SJCRH30 (cell line): ENCODE measurements at regions not wholly inside any gene's neighbourhood (a gene's known extent, or its start where the extent isn't known, plus 50 kb on each side); places are given as distances from the start of the nearest gene placed in this dataset.
"Not testable (repeated sequence)": the region's sequence is repeated elsewhere in the genome, so short reads cannot be mapped to it uniquely, and the experiment has no call there.

Experiments used
- DNase-seq, 2 experiments: peaks; one replicate each; pipeline ENCODE4 v3.0.0-alpha.2; 2015 to 2020
- H3K27ac ChIP-seq: fragments of 250-450 bp; sonication (Bioruptor Pico); 2 replicates; pipeline ENCODE4 v1.5.1; 2020; ENCODE audit warnings: mild to moderate bottlenecking, moderate library complexity
- H3K27me3 ChIP-seq: fragments of 250-450 bp; sonication (Bioruptor Pico); 2 replicates; pipeline ENCODE4 v1.5.1; 2020; ENCODE audit warnings: mild to moderate bottlenecking, moderate library complexity
- H3K36me3 ChIP-seq: fragments of 250-450 bp; sonication (Bioruptor Pico); 2 replicates; pipeline ENCODE4 v1.5.1; 2020; ENCODE audit warnings: mild to moderate bottlenecking, moderate library complexity
- H3K4me1 ChIP-seq: fragments of 250-450 bp; sonication (Bioruptor Pico); 2 replicates; pipeline ENCODE4 v1.5.1; 2020; ENCODE audit warnings: mild to moderate bottlenecking, moderate library complexity
- H3K4me3 ChIP-seq: fragments of 250-450 bp; sonication (Bioruptor Pico); 2 replicates; pipeline ENCODE4 v1.5.1; 2020; ENCODE audit warnings: mild to moderate bottlenecking, moderate library complexity
- H3K9me3 ChIP-seq: fragments of 250-450 bp; sonication (Bioruptor Pico); replicated peaks from 2 replicates; pipeline ENCODE4 v1.5.1; 2020; ENCODE audit warnings: mild to moderate bottlenecking, moderate library complexity

DNA sequence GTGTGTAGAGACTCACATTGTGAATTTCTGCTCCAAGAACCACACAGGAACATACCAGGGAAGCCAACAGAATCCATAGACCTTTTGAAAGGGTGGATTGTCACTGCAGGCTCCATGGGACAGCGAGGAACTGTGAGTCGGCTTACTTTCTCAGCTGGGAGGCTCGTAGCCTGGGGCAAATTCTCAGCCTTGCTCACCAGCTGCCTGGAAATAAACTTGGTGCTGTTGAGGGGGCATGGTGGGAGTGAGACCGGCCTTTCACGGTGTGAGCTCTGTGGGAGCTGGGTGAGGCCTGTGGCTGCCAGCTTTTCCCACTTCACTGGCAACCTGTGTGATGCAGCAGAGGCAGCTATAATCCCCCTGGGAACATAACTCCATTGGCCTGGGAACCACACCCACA is 146.6 kb upstream of the P2RY1 start:
- no peaks in the 10 kb centered on the region for H3K9me3 ChIP-seq
- no peak overlapping the region for H3K4me3 ChIP-seq
- peak; percentile 54 to 66 for DNase-seq
- H3K36me3 ChIP-seq: no peaks in the 10 kb centered on the region
- H3K27ac ChIP-seq: no peak overlapping the region
- H3K4me1 ChIP-seq: no peaks in the 10 kb centered on the region
- no peaks in the 10 kb centered on the region for H3K27me3 ChIP-seq

DNA sequence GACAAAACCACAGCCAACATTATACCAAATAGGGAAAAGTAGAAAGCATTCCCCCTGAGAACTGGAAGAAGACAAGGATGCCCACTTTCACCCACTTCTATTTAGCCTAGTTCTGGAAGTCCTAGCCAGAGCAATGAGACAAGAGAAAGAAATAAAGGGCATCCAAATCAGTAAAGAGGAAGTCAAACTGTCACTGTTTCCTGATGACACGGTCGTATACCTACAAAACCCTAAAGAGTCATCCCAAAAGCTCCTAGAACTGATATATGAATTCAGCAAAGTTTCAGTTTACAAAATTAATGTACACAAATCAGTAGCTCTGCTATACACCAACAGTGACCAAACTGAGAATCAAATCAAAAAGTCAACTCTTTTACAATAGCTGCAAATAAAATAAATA is 142.6 kb upstream of the P2RY1 start:
- H3K9me3 ChIP-seq, H3K27ac ChIP-seq, H3K27me3 ChIP-seq, DNase-seq, H3K4me3 ChIP-seq, H3K36me3 ChIP-seq, H3K4me1 ChIP-seq: not testable (repeated sequence)

DNA sequence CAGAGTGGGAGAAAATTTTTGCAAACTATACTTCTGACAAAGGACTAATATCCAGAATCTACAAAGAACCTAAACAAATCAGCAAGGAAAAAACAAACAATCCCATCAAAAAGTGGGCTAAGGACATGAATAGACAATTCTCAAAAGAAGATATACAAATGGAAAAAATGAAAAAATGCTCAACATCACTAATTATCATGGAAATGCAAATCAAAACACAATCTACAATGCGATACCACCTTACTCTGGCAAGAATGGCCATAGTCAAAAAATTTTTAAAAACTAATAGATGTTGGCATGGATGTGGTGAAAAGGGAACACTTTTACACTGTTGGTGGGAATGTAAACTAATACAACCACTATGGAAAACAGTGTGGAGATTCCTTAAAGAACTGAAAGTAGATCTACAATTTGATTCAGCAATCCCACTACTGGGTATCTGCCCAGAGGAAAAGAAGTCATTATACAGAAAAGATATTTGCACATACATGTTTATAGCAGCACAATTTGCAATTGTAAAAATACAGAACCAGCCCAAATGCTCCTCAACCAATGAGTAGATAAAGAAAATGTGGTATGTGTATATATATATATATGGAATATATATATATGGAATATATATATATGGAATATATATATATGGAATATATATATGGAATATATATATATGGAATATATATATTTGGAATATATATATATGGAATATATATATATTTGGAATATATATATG is 141.2 kb upstream of the P2RY1 start:
- not testable (repeated sequence) for H3K36me3 ChIP-seq, H3K4me3 ChIP-seq, H3K9me3 ChIP-seq, DNase-seq, H3K27me3 ChIP-seq, H3K4me1 ChIP-seq, H3K27ac ChIP-seq

DNA sequence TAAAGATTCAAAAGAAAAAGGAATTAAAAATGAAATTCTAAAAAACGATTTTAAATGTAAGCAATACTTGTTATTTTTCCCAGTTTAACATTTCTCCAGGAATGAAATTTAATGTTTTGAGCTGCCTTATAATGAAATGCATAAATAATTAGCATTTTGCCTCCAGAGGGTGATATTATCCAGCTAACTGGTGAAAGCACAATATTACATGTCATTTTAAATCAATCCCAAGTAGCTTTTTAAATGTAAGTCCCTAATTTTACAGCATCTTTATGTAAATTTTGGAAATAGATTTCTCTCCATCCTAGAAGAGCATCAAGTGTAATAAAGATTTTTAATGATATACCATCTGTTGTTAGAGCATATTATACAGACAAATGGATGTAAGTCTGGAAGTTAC is 139.1 kb upstream of the P2RY1 start:
- no peaks in the 10 kb centered on the region for H3K4me1 ChIP-seq
- no peak overlapping the region for H3K27ac ChIP-seq

DNA sequence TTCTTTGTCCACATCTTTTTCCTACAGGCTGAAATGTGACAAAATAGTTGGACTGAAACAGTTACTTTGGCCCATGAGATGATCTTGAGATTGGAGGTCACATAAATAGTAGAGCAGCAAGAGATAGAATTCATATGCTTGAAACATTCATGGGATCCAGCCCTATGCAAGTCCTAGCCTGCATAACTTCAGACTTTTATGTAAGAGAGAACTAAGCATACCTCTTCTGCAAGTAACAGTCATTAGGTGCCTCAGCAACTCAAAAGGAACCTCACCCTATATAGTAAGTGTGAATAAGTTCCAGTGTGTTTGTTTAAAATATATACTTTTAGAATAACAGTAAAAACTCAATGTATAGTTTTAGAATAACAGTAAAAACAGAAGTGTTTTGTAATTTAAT is 138.0 kb upstream of the P2RY1 start:
- Histone ChIP-seq H3K27me3 (no peaks in the 10 kb centered on the region), H3K4me1 (no peaks in the 10 kb centered on the region), H3K9me3 (no peaks in the 10 kb centered on the region), H3K36me3 (no peaks in the 10 kb centered on the region), H3K4me3 (no peak overlapping the region), H3K27ac (no peak overlapping the region)
- DNase-seq: no peak

More for the DNA sequence above, 139.1 kb upstream of the P2RY1 start:
- Histone ChIP-seq H3K4me3 (no peak overlapping the region), H3K27me3 (no peaks in the 10 kb centered on the region), H3K36me3 (no peaks in the 10 kb centered on the region), H3K9me3 (no peaks in the 10 kb centered on the region)
- DNase-seq: no peak

DNA sequence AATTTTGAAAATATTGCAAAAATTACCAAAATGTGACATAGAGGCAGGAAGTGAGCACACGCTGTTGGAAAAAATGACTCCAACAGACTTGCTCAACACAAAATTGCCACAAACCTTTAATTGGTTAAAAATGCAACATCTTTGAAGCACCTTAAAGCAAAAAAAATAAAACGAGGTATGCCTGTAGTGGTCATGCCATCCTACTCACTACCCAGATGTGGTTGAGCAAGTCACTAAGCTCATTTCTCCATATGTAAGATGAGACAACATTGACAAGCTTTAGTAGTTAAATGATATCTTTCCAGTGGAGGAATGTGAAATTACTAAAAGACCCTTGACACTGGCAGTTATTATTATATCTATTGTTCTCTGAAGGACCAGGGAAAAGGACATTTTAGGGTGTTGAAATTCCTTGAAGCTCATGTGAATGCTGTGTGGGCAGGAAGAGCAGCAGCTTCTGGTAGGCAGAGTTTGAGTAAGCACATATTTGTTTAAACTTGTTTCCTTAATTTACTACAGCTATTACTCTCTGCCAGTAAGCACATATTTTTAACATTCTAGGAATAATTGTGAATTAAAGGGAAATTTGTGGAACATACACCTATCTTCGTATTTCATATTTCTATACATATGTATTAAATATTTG is 131.6 kb upstream of the P2RY1 start:
- Histone ChIP-seq H3K9me3 (no peaks in the 10 kb centered on the region), H3K27ac (no peak overlapping the region), H3K27me3 (no peaks in the 10 kb centered on the region)

DNA sequence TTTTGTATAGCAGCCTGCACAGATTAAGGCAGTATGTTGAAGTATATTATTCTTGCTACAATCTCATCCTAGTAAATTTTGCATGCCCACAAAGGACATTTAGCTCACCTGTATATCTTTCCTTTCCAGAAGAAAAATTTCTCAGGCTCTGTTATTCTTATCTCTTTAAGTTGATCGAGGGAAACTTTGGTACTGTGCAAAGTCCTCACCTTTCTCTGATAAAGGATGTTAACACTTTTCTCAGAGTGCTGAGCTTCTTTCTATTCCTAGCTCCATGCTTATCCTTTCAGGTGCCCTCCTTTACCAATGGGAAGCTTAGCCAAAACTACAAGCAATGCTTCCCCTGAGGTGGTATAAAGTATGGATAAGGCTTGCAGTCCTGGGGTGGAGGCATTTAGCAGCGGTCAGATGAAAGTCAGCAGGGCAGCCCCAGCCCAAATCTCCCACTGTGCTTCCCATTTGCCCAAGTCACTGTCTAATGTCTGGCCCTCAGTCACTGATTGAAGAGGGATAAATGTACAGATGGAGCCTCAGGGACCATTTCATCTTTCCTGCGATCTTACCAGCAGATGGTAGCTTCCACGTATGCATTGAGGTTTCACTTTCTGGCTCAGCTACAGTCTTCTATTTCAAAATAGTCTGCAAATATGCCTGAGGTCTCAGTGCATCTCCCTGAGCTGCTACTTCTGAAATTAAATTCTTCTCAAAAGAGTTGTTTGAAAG is 127.8 kb upstream of the P2RY1 start:
- Histone ChIP-seq H3K9me3 (no peaks in the 10 kb centered on the region), H3K27me3 (no peaks in the 10 kb centered on the region), H3K27ac (no peak overlapping the region), H3K4me1 (peaks cover 2% of the 10 kb centered on the region; the same call in 1 of the 2 replicates), H3K4me3 (no peak overlapping the region), H3K36me3 (no peaks in the 10 kb centered on the region)
- DNase-seq: no peak

More for the DNA sequence above, 131.6 kb upstream of the P2RY1 start:
- Histone ChIP-seq H3K4me1 (no peaks in the 10 kb centered on the region), H3K36me3 (no peaks in the 10 kb centered on the region), H3K4me3 (no peak overlapping the region)
- no peak for DNase-seq

DNA sequence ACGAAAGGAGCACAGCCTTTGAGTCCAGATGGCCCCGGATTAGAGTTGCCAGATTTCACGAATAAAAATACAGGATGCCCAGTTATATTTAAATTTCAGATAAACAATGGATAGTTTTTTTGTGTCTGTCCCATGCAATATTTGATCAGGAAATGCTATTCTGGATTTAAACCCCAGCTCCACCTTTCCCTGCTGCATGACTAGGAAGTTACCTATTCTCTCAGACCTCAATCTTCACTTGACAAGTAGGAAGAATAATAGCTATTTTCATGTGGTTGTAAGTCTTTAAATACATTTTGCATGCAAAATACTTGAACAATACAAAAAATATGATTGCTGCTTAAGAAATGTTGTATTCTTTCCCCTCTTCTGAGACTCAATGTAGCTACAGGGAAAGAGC is 125.3 kb upstream of the P2RY1 start:
- Histone ChIP-seq H3K4me3 (no peak overlapping the region), H3K4me1 (peaks cover 15% of the 10 kb centered on the region; the same call in 1 of the 2 replicates), H3K27me3 (no peaks in the 10 kb centered on the region), H3K9me3 (no peaks in the 10 kb centered on the region), H3K27ac (no peak overlapping the region), H3K36me3 (no peaks in the 10 kb centered on the region)
- DNase-seq: no peak

DNA sequence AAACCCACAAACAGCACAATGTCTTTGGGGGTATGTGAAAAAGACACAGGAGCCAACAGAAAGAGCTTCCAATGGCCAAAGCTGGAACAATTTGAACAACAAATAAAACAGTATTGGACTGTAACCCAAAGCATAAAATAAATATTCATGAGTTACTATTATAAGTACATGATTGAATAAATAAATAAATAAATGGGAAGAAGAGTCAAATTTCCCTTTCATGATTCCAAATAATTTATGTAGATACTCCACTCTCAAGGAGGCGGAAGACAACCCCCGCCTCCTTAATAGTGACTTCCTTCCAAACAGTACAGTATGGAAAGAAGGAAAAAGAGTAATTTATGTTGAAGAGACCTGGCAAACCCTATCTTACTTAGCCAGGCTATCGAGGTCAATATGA is 124.4 kb upstream of the P2RY1 start:
- Histone ChIP-seq H3K4me1 (peaks cover 15% of the 10 kb centered on the region; the same call in 1 of the 2 replicates), H3K36me3 (no peaks in the 10 kb centered on the region)
- DNase-seq: no peak

DNA sequence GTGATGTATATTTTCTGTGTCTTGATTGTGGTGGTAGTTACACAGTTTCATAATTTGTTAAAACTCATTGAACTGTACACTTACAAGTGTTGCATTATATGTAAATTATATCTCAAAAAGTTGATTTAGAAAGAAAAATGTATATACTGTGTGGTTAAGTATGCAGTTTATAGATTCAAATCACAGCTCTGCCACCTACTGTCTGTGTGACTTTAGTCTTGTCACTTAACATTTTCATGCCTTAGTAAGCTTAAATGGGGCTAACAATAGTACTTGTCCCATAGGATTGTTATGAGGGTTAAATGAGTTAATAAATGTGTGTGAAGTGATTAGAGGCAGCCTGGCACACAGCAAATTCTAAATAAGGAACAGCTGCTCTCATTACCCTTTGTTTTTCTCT is 120.9 kb upstream of the P2RY1 start:
- Histone ChIP-seq H3K4me1 (peaks cover 25% of the 10 kb centered on the region), H3K9me3 (no peaks in the 10 kb centered on the region), H3K27ac (no peak overlapping the region), H3K36me3 (no peaks in the 10 kb centered on the region), H3K27me3 (no peaks in the 10 kb centered on the region), H3K4me3 (no peak overlapping the region)
- no peak for DNase-seq

More for the DNA sequence above, 124.4 kb upstream of the P2RY1 start:
- H3K4me3 ChIP-seq: no peak overlapping the region
- H3K27ac ChIP-seq: no peak overlapping the region
- H3K27me3 ChIP-seq: no peaks in the 10 kb centered on the region
- H3K9me3 ChIP-seq: no peaks in the 10 kb centered on the region

DNA sequence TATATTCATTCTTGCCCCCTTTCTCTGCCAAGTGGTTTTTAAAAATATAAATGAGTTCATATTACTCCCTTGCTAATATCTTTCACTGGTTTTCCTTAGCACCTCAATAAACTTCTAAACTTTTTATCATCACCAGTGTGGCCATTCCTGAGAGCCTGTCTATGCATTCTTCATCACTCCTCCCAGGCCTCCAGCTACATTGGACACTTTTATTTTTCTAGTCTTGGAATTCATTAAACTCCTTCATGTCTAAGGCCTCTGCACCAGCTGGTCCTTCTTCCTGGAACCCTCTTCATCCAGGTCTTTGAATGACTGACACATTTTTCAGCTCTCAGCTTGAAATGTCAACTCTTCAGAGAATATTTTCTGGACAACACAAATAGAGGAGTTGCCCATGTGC is 120.4 kb upstream of the P2RY1 start:
- H3K9me3 ChIP-seq: no peaks in the 10 kb centered on the region
- no peaks in the 10 kb centered on the region for H3K36me3 ChIP-seq
- no peak overlapping the region for H3K4me3 ChIP-seq
- DNase-seq: no peak
- no peak overlapping the region for H3K27ac ChIP-seq
- peaks cover 30% of the 10 kb centered on the region for H3K4me1 ChIP-seq
- no peaks in the 10 kb centered on the region for H3K27me3 ChIP-seq

DNA sequence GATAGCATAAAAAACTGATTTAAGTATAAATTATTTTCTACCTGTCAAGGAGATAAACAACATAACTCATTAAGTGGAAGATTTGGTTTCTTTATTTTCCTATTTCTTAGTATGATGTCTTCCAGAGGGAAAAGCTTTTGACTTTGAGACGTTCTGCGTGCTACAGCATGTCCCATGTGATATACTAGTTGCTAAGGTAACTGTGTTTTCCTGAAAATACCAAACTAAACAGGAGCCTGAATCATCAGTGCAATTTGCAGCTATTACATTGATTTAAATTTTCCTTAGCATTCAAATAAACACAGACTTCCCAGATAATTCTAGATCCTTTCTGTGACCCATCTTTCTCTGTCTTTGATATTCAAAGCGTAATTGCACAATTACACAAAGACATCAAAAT is 117.7 kb upstream of the P2RY1 start:
- DNase-seq: no peak
- Histone ChIP-seq H3K9me3 (no peaks in the 10 kb centered on the region), H3K27me3 (no peaks in the 10 kb centered on the region), H3K36me3 (no peaks in the 10 kb centered on the region), H3K4me1 (peaks cover 33% of the 10 kb centered on the region), H3K4me3 (no peak overlapping the region), H3K27ac (no peak overlapping the region)

DNA sequence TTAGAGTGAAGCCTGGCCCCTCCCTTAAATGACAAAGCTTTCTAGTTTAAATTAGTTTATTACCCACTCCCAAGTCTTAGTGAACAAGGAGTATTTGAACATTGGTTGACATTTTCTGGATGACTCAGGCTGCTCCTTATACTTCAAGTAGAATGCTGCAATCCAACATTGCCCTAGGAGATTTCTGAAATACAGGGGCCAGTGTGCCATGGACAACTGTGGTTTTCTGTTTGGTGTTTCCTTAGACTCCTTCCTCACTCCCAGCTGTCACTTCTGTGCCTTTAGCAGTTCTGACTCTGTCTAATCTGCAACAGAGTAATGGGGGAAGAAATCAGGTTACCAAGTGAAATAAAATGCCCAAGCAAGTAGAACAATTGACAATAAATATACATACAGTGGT is 116.1 kb upstream of the P2RY1 start:
- H3K4me3 ChIP-seq: no peak overlapping the region
- H3K9me3 ChIP-seq: no peaks in the 10 kb centered on the region
- DNase-seq: peak; percentile 51 to 83
- H3K27me3 ChIP-seq: no peaks in the 10 kb centered on the region
- H3K27ac ChIP-seq: peak overlapping the region; percentile 98
- H3K36me3 ChIP-seq: no peaks in the 10 kb centered on the region
- peaks cover 28% of the 10 kb centered on the region for H3K4me1 ChIP-seq

DNA sequence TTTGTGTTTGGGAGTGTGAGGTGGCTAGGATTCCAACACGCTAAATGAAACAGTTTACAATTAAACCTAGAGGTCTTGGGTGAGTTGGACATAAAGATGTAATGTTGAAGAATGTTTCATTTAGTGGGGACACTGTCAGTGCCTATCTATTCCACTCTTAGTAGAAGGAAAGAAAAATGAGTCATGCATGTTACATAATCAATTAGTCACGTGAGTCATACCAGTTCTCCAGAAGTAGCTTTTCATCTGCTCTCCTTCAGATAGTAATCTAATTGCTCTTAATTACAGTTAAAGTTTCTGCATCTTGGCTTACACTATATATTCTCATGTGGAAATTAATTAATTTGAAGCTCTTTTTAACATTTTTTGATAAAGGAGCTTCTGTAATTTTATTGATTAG is 115.7 kb upstream of the P2RY1 start:
- no peaks in the 10 kb centered on the region for H3K27me3 ChIP-seq
- peak overlapping the region; percentile 98 for H3K27ac ChIP-seq
- H3K9me3 ChIP-seq: no peaks in the 10 kb centered on the region
- no peaks in the 10 kb centered on the region for H3K36me3 ChIP-seq
- peaks cover 25% of the 10 kb centered on the region for H3K4me1 ChIP-seq
- H3K4me3 ChIP-seq: no peak overlapping the region
- DNase-seq: peak in 1 of 2 experiments; percentile 75

DNA sequence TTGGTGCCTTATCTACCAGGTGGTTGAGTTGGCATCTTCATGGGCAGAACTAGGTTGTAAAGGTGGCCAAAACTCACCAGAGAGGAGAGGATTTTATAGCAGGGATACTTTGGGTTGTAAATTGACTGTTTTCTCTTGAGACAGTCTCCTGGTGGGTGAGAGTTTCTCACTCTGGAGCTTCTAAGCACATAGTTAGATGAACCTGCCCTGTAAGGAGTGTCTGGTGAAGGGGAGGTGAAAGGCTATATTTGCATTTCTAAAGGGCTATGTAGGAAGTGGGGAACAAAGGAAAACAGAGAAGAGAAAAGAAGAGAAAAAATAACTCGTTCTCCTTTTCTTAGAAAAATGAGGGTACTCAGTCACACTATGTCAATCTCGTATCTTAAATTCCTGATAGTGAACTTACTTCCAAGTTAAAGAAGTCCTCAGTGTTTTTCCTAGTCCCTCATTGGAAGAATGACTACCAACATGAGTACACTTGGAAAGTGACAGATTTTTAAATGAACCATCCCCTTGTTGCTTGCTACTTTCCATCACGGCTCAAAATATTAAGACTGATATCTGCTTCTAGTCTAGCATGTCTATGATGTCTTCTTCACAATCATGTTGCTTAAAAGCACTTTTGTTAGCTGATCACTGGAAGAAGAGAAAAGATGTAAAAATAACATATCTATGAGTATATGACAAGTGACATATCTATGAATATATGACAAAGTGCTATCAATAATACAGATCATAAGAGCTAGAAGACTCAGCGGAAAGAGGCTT is 113.8 kb upstream of the P2RY1 start:
- no peaks in the 10 kb centered on the region for H3K9me3 ChIP-seq
- no peak for DNase-seq
- no peaks in the 10 kb centered on the region for H3K36me3 ChIP-seq
- H3K4me1 ChIP-seq: peaks cover 21% of the 10 kb centered on the region
- H3K27ac ChIP-seq: no peak overlapping the region
- no peaks in the 10 kb centered on the region for H3K27me3 ChIP-seq
- H3K4me3 ChIP-seq: no peak overlapping the region
